IPS-18c (cell line): ENCODE measurements at regions not wholly inside any gene's neighbourhood (a gene's known extent, or its start where the extent isn't known, plus 50 kb on each side); places are given as distances from the start of the nearest gene placed in this dataset.

Experiments
- H3K4me3 ChIP-seq: 2 replicates; pipeline ENCODE4 v1.7.0; 2013; ENCODE audit warnings: low read depth, mild to moderate bottlenecking, low read length, moderate library complexity; ENCODE audit not compliant: insufficient read depth
- H3K9me3 ChIP-seq: one replicate; pipeline ENCODE4 v1.6.1; 2013; ENCODE audit warnings: mild to moderate bottlenecking, low read length, moderate library complexity; ENCODE audit not compliant: control insufficient read depth, insufficient read depth

GRCh38 chr11:69883292-69884255, 64.4 kb upstream of the FGF3 start:
- H3K9me3 ChIP-seq, result peaks cover 2% of the 10 kb centered on the region

GRCh38 chr11:69884286-69884685, 65.1 kb upstream of the FGF3 start:
- Histone ChIP-seq H3K9me3 (no peaks in the 10 kb centered on the region), H3K4me3 (no peak overlapping the region)

More at GRCh38 chr11:69883292-69884255, 64.4 kb upstream of the FGF3 start:
- no peak overlapping the region for H3K4me3 ChIP-seq

- H3K4me3 ChIP-seq, result no peak overlapping the region
- no peaks in the 10 kb centered on the region for H3K9me3 ChIP-seq
Measured at GRCh38 chr11:69884751-69885150, 65.5 kb upstream of the FGF3 start.

- no peak overlapping the region for H3K4me3 ChIP-seq
- no peaks in the 10 kb centered on the region for H3K9me3 ChIP-seq
Measured at GRCh38 chr11:69887330-69887729, 68.1 kb upstream of the FGF3 start.

DNA sequence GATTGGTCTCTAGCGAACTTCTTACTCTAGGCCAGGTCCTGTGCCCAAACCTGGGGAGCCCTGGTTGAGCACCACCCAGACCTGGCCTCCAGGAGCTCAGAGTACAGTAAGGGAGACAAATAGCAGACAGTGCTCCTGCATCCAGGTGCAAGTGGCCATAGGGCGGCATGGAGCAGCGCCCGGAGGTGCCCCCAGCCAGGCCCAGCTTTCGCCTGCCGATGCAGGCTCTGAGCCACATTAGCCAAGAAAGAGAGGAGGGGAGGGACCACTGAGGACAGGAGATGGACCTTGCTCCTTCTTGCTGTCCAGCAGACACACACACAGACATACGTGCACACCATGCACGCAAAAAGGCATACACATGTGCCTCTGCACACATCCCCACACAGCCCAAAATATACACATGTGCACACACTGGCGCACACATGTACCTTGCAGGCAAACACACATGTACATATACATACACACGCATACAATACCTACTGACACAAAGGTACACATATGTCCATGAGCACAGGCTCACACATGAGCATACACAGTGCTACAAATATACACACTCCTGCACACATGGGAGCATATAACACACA, 68.7 kb upstream of the FGF3 start:
- Histone ChIP-seq H3K4me3 (no peak overlapping the region), H3K9me3 (no peaks in the 10 kb centered on the region)

DNA sequence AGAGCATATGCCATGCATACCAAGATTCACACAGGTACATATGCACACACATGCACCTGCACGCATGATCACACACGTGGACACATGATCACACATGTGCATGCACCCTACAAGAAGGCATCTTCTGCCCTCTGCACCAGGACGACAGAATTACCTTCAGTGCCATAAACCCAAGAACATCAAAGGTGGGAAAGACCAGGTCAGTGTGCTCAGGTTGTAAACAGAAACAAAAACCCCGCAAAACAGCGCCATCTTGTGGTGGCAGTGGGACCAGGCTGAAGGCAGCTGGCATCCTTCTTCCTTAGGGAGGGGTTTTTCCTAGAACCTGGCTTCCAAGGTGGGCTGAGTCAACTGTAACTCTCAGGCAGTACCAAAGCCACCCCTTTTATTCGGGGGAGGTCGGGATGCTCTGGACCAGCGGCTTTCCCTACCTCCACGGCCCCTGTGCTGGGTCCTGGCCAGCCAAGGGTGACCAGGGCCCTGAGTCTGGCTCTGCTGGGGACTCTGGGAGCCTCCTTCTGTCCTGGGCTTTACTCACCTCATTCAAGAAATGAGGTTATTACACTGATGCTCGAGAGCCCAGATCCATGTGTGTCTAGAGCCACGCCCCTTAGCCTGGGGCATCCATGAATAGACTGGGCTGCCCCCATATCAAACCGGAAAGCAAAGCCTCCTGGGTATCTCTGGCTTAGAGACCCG, 69.4 kb upstream of the FGF3 start:
- Histone ChIP-seq H3K9me3 (no peaks in the 10 kb centered on the region), H3K4me3 (no peak overlapping the region)

GRCh38 chr11:69889400-69890318, 70.4 kb upstream of the FGF3 start:
- H3K9me3 ChIP-seq, result no peaks in the 10 kb centered on the region
- 0 out of 2 replicates have a peak overlapping the region, but pooled peaks have one; percentile 4 for H3K4me3 ChIP-seq

DNA sequence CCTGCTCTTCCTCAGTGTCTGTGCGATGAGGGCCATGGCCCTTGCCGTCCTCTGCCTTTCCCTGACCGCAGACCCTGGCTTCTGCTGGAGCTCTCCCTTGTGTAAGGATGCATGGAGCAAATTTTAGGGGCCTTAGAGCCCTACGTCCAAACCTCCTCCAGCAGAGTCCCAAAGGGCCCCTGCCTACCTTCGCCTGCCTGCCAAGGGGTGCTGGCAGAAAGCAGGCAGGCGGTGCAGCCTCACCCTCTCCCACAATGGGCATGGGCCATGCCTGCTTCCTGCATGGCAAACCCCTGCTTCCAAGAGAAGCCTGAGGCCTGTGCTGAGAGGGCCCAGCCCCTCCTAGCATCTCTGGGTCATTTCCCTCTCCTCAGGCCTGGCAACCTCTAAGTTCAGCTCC, 71.3 kb upstream of the FGF3 start:
- Histone ChIP-seq H3K4me3 (no peak overlapping the region), H3K9me3 (no peaks in the 10 kb centered on the region)

GRCh38 chr11:69891421-69892236, 72.4 kb upstream of the FGF3 start:
- H3K9me3 ChIP-seq, result no peaks in the 10 kb centered on the region
- H3K4me3 ChIP-seq, result no peak overlapping the region

DNA sequence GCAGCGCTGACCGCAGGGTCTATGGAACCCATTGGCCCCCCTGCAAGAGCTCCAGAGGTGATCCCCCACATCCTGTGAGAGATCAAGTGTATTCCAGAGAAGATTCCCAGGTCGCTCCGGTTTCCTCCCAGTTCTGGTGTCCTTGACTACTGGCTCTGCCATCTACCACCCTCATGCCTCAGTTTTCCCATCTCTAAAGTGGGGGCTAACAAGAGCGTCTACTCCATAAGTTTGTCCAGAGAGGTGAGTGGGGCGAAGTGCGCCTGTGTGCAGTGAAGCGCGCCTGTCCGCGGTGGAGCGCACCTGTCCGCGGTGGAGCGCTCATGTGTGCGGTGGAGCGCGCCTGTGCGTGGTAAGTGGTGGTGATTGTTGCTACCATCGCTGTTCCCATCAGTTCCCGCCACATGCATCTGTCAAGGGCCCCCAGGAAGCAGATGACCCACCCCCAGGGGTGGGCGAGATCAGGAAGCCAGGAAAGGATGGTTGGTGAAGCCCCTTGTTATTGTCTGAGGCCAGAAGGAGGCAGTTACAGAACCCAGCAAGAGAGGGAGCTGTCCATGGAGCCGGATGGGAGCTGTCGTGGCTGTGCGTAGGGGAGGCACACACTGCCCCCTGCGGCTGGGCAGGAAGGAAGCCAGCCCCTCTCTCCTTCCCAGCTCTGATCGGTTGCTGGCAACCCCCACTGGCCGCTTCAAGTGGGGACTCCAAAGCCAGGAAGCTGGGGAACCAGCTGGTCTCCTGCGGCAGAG, 73.2 kb upstream of the FGF3 start:
- Histone ChIP-seq H3K4me3 (no peak overlapping the region), H3K9me3 (no peaks in the 10 kb centered on the region)

DNA sequence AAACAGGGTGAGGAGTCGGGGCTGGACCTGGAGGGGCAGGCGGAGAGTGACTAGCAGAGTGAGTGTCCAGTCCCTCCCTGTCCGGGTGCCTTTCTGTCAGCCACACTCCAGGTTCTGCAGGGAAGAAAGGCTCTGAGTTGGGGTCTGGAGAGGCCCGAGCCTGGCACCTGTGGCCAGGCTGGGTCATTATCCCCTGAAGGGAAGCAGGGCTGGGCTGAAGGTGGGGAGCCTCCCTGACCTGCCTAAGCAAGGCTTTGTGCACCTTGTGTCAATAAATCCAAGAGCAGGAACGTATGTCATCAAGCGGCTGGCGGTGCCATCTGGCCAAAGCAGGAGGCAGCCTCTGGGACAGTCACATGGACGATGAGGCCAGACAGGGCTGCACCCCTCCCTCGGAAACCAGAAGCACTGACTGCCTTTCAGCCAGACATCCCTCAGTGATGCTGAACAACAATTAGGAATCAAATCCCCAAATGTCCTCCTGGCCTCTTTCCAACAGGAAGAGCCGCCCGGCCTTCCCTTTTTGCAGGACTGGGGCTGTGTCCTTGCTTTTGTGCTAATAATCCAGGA, 73.9 kb upstream of the FGF3 start:
- Histone ChIP-seq H3K4me3 (no peak overlapping the region), H3K9me3 (no peaks in the 10 kb centered on the region)

GRCh38 chr11:69893631-69894030, 74.4 kb upstream of the FGF3 start:
- H3K9me3 ChIP-seq, result no peaks in the 10 kb centered on the region
- no peak overlapping the region for H3K4me3 ChIP-seq

GRCh38 chr11:69894181-69894611, 75.0 kb upstream of the FGF3 start:
- Histone ChIP-seq H3K9me3 (no peaks in the 10 kb centered on the region), H3K4me3 (no peak overlapping the region)

DNA sequence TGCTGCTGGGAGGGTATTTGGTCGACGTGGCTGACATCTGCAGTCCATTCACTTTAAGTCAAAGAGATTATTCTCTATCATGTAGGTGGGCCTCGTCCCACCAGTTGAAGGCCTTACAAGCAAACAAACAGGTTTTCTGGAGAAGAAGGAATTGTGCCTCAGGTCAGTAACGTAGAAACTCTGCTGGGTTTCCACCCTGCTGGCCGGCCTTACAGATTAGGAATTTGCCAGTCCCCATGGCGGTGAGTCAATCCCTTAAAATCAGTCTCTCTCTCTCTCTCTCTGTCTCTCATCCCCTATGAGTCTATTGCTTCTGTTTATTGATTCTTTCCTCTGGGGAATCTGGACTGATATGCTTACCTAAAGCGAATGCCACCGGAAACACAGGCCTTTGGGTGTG, 75.4 kb upstream of the FGF3 start:
- no peaks in the 10 kb centered on the region for H3K9me3 ChIP-seq
- H3K4me3 ChIP-seq, result no peak overlapping the region

DNA sequence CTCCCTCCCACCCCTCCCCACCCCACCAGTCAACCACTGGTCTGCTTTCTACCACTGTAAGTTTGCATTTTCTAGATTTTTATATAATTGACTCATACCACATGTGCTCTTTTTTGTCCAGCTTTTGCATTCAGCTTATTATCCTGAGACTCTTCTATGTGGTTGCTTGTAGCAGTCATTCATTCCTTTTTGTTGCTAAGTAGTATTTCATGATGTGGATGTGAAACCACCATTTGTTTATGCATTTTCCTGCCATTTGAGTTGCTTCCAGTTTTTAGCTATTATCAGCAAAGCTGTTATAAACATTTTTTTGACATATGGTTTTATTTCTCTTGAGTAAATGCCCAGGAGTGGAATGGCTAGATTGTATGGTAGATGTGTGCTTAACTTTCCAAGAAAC, 77.0 kb upstream of the FGF3 start:
- Histone ChIP-seq H3K4me3 (no peak overlapping the region), H3K9me3 (no peaks in the 10 kb centered on the region)
